ENCODE measurements at regions not wholly inside any gene's neighbourhood (a gene's known extent, or its start where the extent isn't known, plus 50 kb on each side); places are given as distances from the start of the nearest gene placed in this dataset.
"Not testable (repeated sequence)": the region's sequence is repeated elsewhere in the genome, so short reads cannot be mapped to it uniquely, and the experiment has no call there.

DNA sequence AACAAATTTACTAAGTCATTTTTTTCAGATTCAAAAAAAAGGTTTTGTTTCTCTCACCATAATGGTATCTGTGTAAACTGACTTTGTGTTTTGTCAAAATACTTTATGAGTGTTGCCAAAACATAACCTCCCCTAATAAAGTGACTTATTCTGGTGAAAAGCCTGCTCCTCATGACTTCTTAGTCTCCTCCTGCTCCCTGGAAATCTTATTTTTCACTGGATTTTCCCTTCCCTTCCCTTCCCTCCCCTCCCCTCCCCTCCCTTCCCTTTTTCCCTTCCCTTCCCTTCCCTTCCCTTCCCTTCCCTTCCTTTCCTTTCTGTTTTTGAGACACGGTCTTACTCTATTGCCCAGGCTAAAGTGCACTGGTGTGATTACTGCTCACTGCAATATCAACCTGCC lies 650.1 kb upstream of the GHITM start:
- in situ Hi-C loops (cut with HindIII; ENCODE audit: low sequenced_read_pairs), result loop anchor here (5.0 kb wide), 1 partner anchor 43 kb away; no protein-coding TSS in a partner anchor

DNA sequence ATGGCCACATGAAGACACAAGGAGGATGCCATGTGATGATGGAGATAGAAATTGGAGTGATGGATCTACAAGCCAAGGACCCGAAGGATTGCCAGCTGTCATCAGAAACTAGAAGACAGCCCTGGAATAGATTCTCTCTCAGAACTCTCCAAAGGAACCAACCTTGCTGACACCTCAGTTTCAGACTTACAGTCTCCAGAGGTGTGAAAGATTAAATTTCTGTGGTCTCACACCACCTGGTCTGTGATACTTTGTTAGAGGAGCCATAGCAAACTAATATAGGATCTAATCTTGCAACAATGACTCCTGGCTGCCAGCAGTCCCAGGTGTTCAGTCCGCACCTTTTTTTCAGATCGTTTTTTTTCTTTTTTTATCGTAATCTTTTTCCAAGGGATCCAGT lies 647.3 kb upstream of the GHITM start:
- in situ Hi-C loops (cut with HindIII; ENCODE audit: low sequenced_read_pairs), result no loop called here

GRCh38 chr10:83512681-83513080 lies 626.6 kb upstream of the GHITM start:
- in situ Hi-C loops (cut with HindIII; ENCODE audit: low sequenced_read_pairs), result no loop called here

DNA sequence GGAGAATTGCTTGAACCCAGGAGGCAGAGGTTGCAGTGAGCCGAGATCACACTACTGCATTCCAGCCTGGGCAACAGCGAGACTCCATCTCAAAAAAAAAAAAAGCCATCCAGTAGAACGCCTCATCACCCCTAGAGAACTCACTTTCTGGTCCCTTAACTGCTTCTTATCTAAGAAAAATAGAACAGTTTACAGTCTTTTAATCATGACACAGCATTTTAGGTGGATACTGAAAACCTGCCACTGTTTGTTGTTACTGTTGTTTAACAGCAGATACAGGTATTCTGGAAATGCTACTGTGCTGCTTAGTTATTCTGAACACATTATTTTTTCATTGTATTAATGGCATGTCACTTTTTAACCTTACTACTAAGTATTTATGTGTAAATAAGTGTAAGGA lies 624.3 kb upstream of the GHITM start:
- in situ Hi-C loops (cut with HindIII; ENCODE audit: low sequenced_read_pairs), result no loop called here

DNA sequence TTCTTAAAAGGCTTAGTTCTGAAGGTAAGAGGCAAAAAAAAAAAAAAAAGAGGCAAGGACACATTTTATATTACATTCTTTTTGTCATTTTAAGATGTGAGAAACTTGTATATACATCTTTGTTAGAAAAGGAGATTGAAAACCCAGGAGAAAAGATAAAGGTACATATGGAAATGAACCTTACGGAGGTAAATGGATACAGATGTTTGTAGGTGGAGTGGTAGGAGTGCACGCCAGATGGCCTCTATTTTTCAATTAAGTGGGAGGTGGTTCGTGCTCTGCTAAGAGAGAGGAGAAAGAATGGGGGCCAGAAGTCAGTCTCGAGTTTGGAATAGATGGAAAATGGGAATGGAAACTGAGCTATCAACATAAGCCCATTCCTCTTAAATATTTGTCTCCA lies 622.5 kb upstream of the GHITM start:
- in situ Hi-C loops (cut with HindIII; ENCODE audit: low sequenced_read_pairs), result no loop called here

- in situ Hi-C loops (cut with HindIII; ENCODE audit: low sequenced_read_pairs), result no loop called here
Measured at GRCh38 chr10:83517456-83517855, 621.9 kb upstream of the GHITM start.

- in situ Hi-C loops (cut with HindIII; ENCODE audit: low sequenced_read_pairs), result no loop called here
Measured at GRCh38 chr10:83518779-83519178, 620.5 kb upstream of the GHITM start.

DNA sequence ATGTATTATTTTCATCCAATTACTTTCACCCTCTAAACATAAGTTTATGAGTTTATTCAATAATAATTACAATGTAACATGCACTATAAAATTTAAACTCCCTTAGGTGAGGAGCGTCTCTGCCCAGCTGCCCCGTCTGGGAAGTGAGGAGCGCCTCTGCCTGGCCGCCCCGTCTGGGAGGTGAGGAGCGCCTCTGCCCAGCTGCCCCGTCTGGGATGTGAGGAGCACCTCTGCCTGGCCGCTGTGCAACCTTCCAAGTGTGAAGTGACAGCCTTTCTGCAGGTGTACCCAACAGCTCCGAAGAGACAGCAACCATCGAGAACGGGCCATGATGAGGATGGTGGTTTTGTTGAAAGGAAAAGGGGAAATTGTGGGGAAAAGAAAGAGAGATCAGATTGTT lies 618.9 kb upstream of the GHITM start:
- in situ Hi-C loops (cut with HindIII; ENCODE audit: low sequenced_read_pairs), result not testable (repeated sequence)

DNA sequence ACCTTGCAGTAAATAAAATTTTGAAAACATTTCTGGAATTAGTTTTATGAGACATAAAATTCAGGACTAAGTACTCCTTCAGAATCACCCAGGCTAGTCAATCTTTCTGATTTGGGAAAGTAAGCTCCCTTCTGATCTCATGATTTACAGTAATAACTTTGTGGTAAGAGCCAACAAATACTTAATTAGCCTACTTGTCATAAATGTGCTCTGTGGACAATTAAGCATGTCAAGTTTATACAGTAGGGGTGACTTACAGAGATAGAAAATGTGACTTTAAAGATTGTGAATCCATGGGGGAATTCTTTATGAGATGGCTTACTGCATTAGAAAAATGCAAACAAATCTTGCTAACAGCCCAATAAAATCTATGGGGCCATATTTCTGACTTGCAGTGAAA lies 616.9 kb upstream of the GHITM start:
- in situ Hi-C loops (cut with HindIII; ENCODE audit: low sequenced_read_pairs), result no loop called here

- in situ Hi-C loops (cut with HindIII; ENCODE audit: low sequenced_read_pairs), result no loop called here
Measured at GRCh38 chr10:83522881-83523386, 616.4 kb upstream of the GHITM start.

DNA sequence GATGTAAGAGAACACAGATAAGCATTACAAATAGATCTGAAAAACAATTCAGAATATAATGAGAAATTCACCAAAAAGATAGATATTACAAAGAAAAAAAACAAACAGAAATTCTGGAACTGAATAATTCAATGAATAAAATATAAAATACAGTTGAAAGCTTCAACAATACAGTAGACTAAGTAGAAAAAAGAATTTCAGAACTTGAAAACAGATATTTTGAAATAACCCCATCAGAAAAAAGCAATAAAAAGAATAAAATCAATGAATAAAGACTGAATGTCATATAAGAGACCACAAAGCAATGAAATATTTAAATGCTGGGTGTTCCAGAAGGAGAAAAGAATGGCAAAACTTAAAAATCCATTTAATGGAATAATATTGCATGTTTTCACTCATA lies 611.4 kb upstream of the GHITM start:
- in situ Hi-C loops (cut with HindIII; ENCODE audit: low sequenced_read_pairs), result no loop called here

- in situ Hi-C loops (cut with HindIII; ENCODE audit: low sequenced_read_pairs), result loop anchor here (5.0 kb wide), 1 partner anchor 46 kb away; no protein-coding TSS in a partner anchor
Measured at GRCh38 chr10:83533290-83533689, 606.0 kb upstream of the GHITM start.

- in situ Hi-C loops (cut with HindIII; ENCODE audit: low sequenced_read_pairs), result no loop called here
Measured at GRCh38 chr10:83536426-83536825, 602.9 kb upstream of the GHITM start.

- in situ Hi-C loops (cut with HindIII; ENCODE audit: low sequenced_read_pairs), result no loop called here
Measured at GRCh38 chr10:83538047-83538446, 601.3 kb upstream of the GHITM start.

GRCh38 chr10:83539528-83540308 lies 599.6 kb upstream of the GHITM start:
- in situ Hi-C loops (cut with HindIII; ENCODE audit: low sequenced_read_pairs), result no loop called here

GRCh38 chr10:83541046-83541445 lies 598.3 kb upstream of the GHITM start:
- in situ Hi-C loops (cut with HindIII; ENCODE audit: low sequenced_read_pairs), result no loop called here

DNA sequence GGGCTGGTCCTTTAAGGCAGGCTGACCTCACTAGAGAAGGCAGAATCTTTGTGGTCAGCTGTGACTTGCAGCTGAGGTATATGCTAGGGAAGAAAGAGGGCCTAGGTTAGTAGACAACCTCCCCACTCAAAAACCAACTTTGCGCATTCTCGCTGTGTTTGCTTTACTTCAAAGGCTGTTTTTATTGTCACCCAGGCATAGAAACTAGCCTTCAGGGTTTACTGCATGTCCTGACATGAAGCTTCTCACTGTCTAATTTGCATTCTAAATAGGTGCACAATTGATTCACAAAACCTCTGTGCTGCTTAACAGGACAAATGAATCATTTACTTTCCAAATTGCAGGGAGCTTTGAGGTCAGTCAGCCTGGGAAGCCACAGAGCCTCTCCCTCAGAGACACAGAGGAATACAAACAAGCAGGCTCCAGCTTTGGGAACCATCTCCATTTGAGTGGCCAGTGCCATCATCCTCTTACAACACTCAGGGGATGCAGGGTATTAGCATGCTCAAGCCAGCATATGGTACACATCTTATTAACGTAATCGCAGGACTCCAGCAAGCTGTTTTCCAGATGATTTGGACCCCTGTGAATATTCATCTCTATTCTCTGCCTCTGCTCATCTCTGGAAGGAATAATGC lies 596.4 kb upstream of the GHITM start:
- in situ Hi-C loops (cut with HindIII; ENCODE audit: low sequenced_read_pairs), result no loop called here

DNA sequence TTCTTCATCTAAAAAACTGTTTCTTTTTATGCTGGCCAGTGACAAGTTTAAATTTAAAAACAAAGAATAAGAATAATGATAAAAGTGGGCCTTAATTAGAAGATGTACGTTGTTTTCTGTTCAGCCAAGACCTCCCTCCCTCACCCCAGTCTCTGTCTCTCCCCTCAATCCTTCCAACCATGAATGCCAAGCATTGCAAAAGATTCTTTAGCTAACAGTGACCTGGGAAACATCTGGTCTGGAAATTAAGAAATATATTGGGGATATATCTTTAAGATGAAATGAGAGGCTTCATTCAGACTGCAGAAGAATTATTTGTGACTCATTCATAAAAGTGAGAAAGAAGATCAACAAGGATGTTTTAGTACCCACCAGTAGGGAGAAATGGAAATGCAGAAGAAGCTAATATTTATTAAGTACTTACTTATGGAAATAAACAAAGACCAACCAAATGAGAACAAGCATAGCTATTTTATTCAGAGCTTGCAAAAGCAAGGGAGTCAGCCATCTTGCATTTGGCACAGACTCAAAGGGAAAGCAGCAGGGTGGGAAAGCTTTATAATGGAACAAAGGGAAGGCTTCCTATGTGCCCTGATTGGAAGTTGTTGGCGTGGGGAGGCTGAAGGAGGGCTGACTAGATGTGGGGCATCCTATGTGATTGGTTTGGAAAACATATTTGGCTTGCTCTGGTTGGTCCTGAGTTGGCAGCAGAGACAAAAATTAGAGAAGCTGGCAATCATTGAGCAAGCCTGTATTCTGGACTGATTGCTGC lies 595.4 kb upstream of the GHITM start:
- in situ Hi-C loops (cut with HindIII; ENCODE audit: low sequenced_read_pairs), result no loop called here

GRCh38 chr10:83545901-83546391 lies 593.4 kb upstream of the GHITM start:
- in situ Hi-C loops (cut with HindIII; ENCODE audit: low sequenced_read_pairs), result no loop called here

GRCh38 chr10:83551190-83551589 lies 588.1 kb upstream of the GHITM start:
- in situ Hi-C loops (cut with HindIII; ENCODE audit: low sequenced_read_pairs), result not testable (repeated sequence)

- in situ Hi-C loops (cut with HindIII; ENCODE audit: low sequenced_read_pairs), result no loop called here
Measured at GRCh38 chr10:83553366-83553765, 585.9 kb upstream of the GHITM start.
